ENCODE measurements at regions not wholly inside any gene's neighbourhood (a gene's known extent, or its start where the extent isn't known, plus 50 kb on each side); places are given as distances from the start of the nearest gene placed in this dataset.

DNA sequence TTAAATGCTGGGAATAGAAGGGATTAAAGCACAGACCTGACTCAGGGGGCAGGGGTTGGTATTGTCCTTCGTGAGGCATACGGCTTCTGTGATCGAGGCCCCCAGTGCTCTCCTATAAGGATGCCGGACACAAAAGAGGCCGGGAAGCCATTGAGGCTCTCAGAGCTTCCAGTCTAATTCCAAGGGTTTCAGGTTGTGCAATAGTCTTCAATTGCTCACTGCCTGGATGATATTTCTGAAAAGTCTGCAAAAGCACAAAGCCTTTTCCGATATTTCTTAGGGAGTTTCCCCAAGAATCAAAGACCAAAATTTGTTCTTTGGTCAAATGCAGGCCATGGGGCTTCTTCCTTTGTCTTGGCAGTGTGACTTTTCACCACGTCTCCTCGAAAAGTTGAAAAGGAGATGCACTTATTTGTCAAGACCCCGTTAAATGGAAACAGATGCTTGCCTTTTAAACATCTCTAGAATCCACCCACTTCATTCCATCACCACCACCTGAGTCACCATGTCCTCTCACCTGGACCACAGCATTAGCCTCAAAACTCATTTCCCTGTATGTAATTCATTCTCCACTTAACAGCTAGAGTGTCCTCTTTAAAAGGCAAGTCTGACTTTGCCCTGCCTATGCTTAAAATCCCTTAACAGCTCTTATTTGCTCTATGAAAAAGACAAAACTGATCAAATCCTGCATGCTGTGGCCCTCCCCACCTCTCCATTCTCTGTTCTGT is 134.8 kb upstream of the NAMPT start:
- no peak for DNase-seq (ENCODE audit: low spot score)

GRCh38 chr7:106418526-106418925 is 133.7 kb upstream of the NAMPT start:
- DNase-seq (ENCODE audit: low spot score) = no peak

- DNase-seq (ENCODE audit: low spot score) = no peak
These were observed 133.3 kb upstream of the NAMPT start for GRCh38 chr7:106418094-106418493.

DNA sequence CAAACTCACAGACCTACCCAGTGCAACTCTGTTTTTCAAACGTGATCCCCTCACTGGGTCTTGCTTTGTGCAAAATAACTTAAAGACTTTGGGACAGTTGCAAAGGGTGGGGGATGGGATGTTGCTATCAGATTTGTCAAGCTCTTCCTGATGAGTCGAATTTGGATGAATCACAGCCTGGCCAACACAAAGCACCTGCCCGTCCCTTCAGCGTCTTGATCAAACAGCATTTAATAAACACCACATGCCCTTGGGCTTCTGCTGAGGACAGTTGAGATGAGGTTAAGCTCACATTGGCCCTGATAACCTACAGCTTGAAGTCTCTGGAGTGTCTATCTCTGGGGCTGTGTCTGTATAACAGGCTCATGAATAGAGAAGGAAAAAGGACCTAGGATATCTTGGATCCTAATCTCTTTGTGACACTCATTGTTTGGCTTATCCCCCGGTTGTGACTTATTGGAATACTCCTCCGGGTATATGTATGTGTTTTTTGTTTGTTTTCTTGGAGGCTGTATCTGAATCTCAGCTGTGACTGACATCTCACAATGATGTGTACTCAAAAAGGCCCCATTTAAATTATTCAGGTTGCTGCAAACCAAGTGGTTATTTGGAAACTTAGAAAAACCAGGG is 132.6 kb upstream of the NAMPT start:
- no peak for DNase-seq (ENCODE audit: low spot score)

DNA sequence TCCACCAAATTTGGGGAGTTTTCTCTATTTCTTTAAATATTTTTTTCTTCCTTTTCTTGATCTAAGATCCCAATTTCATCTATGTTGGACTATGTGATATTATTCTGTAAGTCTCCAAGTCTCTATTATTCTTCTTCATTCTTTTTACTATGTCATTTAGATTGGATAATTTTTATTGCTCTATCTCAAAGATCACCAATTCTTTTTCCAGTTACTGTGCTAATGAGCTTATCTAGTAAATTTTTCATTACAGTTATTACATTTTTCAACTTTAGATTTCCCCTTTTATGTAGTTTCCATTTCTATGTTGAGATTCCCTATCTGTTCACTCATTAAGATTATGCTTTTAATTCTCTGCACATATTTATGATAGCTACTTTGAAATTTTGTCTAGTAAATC is 131.6 kb upstream of the NAMPT start:
- no peak for DNase-seq (ENCODE audit: low spot score)

DNA sequence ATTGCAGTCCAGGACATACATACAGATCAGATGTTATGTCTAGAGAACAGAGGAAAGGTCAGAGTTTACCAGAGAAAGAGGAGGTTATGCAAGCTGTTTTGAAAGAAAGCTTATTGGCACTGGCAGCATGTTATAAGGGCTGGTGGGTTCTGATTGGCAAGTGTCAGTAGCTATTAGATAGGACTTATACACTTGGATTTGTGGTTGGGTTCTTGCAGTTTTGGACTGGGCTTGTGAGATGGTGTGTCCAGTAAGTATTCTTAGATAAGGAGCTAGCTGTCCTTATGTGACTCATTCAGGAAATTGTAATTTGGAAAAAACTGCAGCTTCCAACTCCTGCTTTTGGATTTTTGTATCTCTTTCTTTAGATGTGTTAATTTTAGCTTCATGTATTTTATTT is 130.7 kb upstream of the NAMPT start:
- no peak for DNase-seq (ENCODE audit: low spot score)

DNA sequence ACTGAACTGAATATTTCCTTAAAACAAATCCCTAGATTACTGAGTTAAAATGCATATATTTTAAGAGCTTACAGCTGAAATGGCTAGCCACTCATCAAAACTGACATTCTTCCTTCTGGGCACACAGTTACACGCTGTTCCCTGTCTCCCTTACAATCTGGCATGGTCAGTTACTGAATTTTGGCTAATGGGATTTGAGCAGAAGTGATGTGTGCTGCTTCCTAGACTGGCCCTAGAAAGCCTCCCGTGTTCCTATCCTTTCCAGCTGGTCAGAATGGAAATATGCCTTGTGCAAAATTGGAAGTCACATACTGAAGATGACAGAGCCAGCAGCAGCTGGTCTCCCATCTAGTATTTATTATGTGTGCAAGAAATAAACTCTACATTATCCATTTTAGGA is 128.7 kb upstream of the NAMPT start:
- DNase-seq (ENCODE audit: low spot score) = no peak

DNA sequence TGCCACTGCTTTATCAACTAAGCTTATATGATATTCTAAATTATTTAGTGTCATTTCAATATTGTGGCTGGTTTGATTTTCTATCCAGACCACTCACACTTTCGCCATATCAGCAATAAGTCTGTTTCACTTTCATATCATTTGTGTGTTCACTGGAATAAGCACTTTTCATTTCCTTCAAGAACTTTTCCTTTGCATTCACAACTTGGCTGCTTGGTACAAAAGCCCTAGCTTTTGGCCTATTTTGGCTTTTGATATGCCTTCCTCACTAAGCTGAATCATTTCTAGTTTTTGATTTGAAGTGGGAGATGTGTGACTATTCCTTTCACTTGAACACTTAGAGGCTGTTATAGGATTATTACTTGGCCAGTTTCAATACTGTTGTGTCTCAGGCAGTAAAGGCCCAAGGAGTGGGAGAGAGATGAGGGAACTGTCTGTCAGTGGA is 120.9 kb upstream of the NAMPT start:
- DNase-seq (ENCODE audit: low spot score) = no peak

GRCh38 chr7:106402898-106403297 is 118.1 kb upstream of the NAMPT start:
- DNase-seq (ENCODE audit: low spot score) = no peak

DNA sequence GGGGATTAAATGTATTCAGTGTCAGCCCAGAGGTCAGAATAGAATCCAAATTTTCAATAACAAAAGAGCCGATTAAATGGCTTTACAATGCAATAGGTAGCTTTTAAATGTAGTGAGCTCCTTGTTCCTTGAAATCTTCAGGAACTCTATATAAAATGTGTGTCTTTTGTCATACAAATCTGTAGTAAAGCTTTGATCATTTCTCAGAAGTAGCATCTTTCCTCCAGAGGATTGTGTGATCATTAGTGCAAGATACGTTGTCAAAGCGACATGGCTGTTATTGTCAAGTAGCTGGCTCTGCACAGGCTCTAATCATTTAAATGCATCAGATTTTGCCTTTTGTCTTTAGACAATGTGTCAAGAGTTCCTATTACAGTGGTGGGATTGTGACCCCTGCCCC is 116.1 kb upstream of the NAMPT start:
- no peak for DNase-seq (ENCODE audit: low spot score)

GRCh38 chr7:106398786-106399185 is 114.0 kb upstream of the NAMPT start:
- no peak for DNase-seq (ENCODE audit: low spot score)

DNA sequence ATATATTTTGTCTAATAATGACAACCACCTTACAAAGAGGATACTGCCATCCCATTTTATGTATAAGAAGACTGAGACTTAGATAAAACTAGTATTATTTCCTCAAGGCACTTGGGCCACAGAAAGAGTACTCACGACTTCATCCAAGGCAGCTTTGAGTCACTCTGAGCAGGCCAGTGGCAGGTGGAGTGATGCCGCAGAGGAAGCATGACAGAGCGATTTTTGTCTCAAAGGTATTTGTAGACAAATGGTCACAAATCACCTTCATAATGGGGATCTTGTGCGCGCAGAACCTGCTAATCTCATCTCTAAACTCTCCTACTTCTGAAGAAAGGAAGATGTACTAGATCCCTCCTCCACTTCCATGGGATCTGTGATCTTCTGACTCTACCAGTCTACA is 113.2 kb upstream of the NAMPT start:
- no peak for DNase-seq (ENCODE audit: low spot score)

- DNase-seq (ENCODE audit: low spot score) = no peak
These were observed 109.7 kb upstream of the NAMPT start for GRCh38 chr7:106394526-106394925.

- DNase-seq (ENCODE audit: low spot score) = no peak
These were observed 108.9 kb upstream of the NAMPT start for GRCh38 chr7:106393564-106394251.

DNA sequence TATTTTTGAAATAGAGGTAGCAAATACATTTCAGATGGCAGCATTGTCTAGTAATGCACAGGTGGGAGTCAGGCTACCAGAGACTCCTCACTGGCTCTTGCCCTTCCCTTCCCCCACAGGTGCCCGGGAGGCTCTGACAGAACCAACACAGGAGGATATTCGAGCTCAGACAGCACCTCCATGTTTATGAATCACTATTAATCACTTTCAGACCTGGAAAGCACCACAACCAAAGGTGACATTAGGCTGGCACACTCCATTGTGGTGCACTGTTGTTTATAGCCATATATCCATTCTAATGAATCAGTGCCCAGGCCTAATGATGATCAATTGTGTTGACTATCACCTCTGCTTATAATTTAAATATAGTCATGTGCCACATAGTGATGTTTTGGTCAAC is 107.8 kb upstream of the NAMPT start:
- DNase-seq (ENCODE audit: low spot score) = no peak

DNA sequence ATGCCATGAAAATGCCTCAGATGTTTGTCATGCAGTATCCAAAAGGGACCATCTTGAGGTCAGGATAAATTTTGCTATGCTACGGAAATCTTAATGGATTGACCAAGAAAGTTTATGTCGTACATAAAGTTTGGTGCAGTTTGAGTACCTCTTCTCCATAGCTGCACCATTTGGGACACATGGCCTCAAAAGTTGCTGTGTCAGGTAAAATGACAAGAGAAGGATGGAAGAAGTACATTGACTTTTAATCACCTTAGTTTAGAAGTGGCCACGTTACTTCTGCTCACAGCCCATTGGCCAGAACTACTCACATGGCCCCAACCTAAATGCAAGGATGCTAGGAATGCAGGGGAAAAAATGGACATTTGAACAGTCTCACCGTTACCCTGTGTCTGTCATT is 107.4 kb upstream of the NAMPT start:
- no peak for DNase-seq (ENCODE audit: low spot score)

GRCh38 chr7:106386958-106387357 is 102.2 kb upstream of the NAMPT start:
- DNase-seq (ENCODE audit: low spot score) = no peak

GRCh38 chr7:106384373-106384772 is 99.6 kb upstream of the NAMPT start:
- DNase-seq (ENCODE audit: low spot score) = no peak

- no peak for DNase-seq (ENCODE audit: low spot score)
These were observed 98.1 kb upstream of the NAMPT start for GRCh38 chr7:106382929-106383328.

DNA sequence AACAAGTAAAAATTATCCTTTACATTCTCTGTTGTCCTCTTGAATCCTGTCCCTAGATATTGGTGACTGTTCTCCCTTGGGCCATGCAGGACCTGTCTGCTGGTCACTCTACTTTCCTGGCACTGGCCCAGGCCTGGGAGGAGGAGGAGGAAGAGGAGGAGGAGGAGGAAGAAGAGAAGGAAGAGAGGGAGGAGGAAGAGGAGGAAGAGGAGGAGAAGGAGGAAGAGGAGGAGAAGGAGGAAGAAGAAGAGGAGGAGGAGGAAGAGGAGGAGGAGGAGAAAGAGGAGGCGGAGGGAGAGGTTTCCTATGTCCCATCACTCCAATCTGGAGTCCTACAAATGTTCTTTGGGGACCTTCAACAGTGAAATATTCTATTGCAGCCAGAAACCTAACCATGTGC is 97.3 kb upstream of the NAMPT start:
- no peak for DNase-seq (ENCODE audit: low spot score)

- DNase-seq (ENCODE audit: low spot score) = no peak
These were observed 96.5 kb upstream of the NAMPT start for GRCh38 chr7:106381252-106381651.

GRCh38 chr7:106377847-106378361 is 93.1 kb upstream of the NAMPT start:
- DNase-seq (ENCODE audit: low spot score) = no peak
